Stomach (tissue), 4 donors: ENCODE measurements at regions not wholly inside any gene's neighbourhood (a gene's known extent, or its start where the extent isn't known, plus 50 kb on each side); places are given as distances from the start of the nearest gene placed in this dataset.

Experiments used
- CTCF ChIP-seq, 7 experiments: fragments of 450-650 bp in 4 of 7; fragments of 200-600 bp in 3 of 7; sonication (generic) in 3 of 7; IDR thresholded peaks; one replicate each; pipeline ENCODE4 v1.5.1; 2016 to 2019; ENCODE audit warnings: antibody characterized with exemption in 7 of 7, control low read depth in 2 of 7, mild to moderate bottlenecking in 1 of 7
- EP300 ChIP-seq: sonication (generic); formaldehyde crosslinking; IDR thresholded peaks from one replicate; pipeline ENCODE4 v1.6.1; 2017; ENCODE audit warnings: antibody characterized with exemption
- POLR2AphosphoS5 ChIP-seq, 3 donors: sonication (generic); formaldehyde crosslinking; IDR thresholded peaks; one replicate each; pipeline ENCODE4 v1.6.1; 2016; ENCODE audit warnings: antibody characterized with exemption in 3 of 3

GRCh38 chr7:145050415-145050814, 214.6 kb upstream of the TPK1 start:
- TF ChIP-seq CTCF (IDR thresholded peaks at IDR 0.05) (no peak), POLR2AphosphoS5 (IDR thresholded peaks at IDR 0.05) (no peak), EP300 (no peak)
